GM19468 (cell line): ENCODE measurements at regions not wholly inside any gene's neighbourhood (a gene's known extent, or its start where the extent isn't known, plus 50 kb on each side); places are given as distances from the start of the nearest gene placed in this dataset.

Experiments
- ATAC-seq: cut with Tn5 transposase; IDR thresholded peaks from one replicate; pipeline ENCODE4 v1.9.1; 2021; ENCODE audit warnings: mild to moderate bottlenecking, moderate library complexity, moderate number of reproducible peaks; ENCODE audit not compliant: unreplicated experiment; ENCODE audit errors: extremely low read depth

- no peak for ATAC-seq
Measured at GRCh38 chr2:145617420-145617819, 1097.5 kb upstream of the ZEB2 start.

- ATAC-seq: no peak
Measured at GRCh38 chr2:145615626-145616025, 1095.7 kb upstream of the ZEB2 start.

- ATAC-seq: no peak
Measured at GRCh38 chr2:145609951-145610350, 1090.0 kb upstream of the ZEB2 start.

GRCh38 chr2:145601361-145601925 is 1081.5 kb upstream of the ZEB2 start:
- no peak for ATAC-seq

- ATAC-seq: no peak
Measured at GRCh38 chr2:145600811-145601210, 1080.9 kb upstream of the ZEB2 start.

GRCh38 chr2:145599756-145600155 is 1079.8 kb upstream of the ZEB2 start:
- no peak for ATAC-seq

GRCh38 chr2:145598434-145598833 is 1078.5 kb upstream of the ZEB2 start:
- no peak for ATAC-seq

- no peak for ATAC-seq
Measured at GRCh38 chr2:145597809-145598208, 1077.9 kb upstream of the ZEB2 start.

- ATAC-seq: no peak
Measured at GRCh38 chr2:145597006-145597405, 1077.1 kb upstream of the ZEB2 start.

GRCh38 chr2:145596416-145596815 is 1076.5 kb upstream of the ZEB2 start:
- ATAC-seq: no peak

- ATAC-seq: no peak
Measured at GRCh38 chr2:145595296-145595695, 1075.4 kb upstream of the ZEB2 start.

- no peak for ATAC-seq
Measured at GRCh38 chr2:145593991-145594614, 1074.2 kb upstream of the ZEB2 start.

- ATAC-seq: peak; percentile 45
Measured at GRCh38 chr2:145593280-145593679, 1073.4 kb upstream of the ZEB2 start.

GRCh38 chr2:145592361-145592760 is 1072.4 kb upstream of the ZEB2 start:
- ATAC-seq: no peak

GRCh38 chr2:145591109-145591809 is 1071.3 kb upstream of the ZEB2 start:
- no peak for ATAC-seq

GRCh38 chr2:145587922-145588321 is 1068.0 kb upstream of the ZEB2 start:
- ATAC-seq: no peak

GRCh38 chr2:145584353-145584752 is 1064.4 kb upstream of the ZEB2 start:
- ATAC-seq: no peak

- no peak for ATAC-seq
Measured at GRCh38 chr2:145573608-145574007, 1053.7 kb upstream of the ZEB2 start.

GRCh38 chr2:145572238-145572637 is 1052.3 kb upstream of the ZEB2 start:
- no peak for ATAC-seq

- no peak for ATAC-seq
Measured at GRCh38 chr2:145569108-145569507, 1049.2 kb upstream of the ZEB2 start.

- ATAC-seq: no peak
Measured at GRCh38 chr2:145563741-145564615, 1044.1 kb upstream of the ZEB2 start.
